Activated CD8-positive, alpha-beta memory T cell treated with anti-CD3 and anti-CD28 coated beads, Interleukin-2, amount 50 U/mL, for 48 hours (primary cell): ENCODE measurements at regions not wholly inside any gene's neighbourhood (a gene's known extent, or its start where the extent isn't known, plus 50 kb on each side); places are given as distances from the start of the nearest gene placed in this dataset.

Experiments
- DNase-seq: peaks from one replicate; pipeline ENCODE4 v3.0.0-alpha.2; 2020

GRCh38 chr1:173405834-173406233, 71.3 kb upstream of the PRDX6 start:
- no peak for DNase-seq

DNA sequence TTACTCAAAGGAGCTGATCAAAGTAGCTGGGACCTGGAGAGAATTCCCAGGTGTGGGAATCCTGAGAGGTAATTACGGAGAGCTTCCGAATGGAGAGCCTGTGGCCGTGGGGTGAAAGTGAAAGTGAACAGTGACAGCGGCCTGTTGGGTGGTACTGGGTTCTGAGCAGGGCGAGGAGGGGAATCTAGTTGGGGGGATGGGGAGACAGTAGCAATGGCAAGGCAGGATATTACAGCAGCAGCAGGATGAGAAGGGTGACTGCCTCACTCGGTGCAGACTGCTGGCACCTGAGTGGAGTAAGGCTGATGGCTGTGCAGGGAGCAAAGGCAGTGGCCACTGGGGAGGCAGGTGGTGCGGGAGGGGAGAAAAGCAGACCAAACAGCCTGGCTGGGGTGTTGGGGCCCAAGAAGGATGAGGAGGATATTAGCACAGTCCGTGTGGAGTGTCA, 70.3 kb upstream of the PRDX6 start:
- no peak for DNase-seq

DNA sequence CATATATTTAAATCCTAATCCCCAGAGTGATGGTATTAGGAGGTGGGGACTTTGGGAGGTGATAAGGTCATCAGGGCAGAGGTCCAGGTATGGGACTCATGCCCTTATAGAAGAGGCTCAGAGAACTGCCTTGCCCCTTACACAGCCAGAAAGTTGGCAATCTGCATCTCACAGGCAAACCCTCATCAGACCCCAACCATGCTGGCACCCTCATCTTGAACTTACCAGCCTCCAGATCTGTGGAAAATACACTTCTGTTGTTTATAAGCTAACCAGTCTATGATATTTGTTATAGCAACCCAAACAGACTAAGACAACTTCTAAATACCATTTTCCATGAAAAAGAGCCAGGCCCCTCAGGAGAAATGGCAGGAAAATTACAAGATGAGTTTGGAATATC, 69.3 kb upstream of the PRDX6 start:
- no peak for DNase-seq

DNA sequence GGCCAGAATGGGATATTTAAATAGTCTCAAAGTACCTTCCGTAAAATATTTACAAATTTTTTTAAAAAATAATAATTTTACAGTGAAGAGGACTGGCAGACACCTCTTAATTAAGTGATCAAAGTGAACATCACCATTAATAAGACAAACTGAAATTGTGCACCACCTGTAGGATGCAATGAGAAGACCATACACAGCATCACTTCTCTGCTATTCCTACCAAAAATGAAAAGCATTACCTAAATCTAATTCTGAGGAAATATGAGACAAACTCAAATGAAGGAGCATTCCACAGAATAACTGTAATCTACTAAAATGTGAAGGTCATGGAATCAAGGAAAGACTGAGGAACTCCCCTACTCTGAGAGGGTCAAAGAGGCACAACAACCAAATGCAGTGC, 68.2 kb upstream of the PRDX6 start:
- no peak for DNase-seq

GRCh38 chr1:173409613-173410012, 67.5 kb upstream of the PRDX6 start:
- no peak for DNase-seq

DNA sequence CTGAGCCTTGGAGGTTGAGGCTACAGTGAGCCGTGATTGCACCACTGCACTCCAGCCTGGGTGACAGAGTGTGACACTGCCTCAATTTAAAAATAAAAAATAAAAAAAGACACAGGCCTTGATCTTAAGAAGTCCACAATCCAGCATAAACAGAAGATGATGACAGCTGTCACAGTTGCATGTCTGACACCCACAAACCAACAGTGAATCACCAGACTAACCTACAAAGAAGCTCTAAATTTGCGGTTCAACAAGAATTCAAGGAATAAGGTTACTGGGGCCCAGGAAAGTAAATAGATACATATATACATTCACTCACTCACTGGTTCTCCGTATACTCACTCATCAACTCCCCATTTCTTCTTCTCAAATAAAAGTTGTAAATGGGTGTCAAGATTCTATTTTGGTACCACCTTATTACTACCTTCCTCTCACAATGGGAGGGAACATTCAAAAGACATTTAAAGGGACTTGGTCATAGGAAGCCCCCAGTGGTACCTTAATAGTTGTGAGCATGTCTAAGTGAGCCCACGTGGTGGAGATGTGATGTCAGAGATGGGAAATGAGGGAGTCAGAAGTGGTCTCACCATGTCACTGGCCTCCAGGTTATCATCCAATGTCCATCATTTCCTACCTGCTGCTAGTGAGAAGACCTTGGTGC, 66.9 kb upstream of the PRDX6 start:
- no peak for DNase-seq

- DNase-seq, result no peak
Observed at GRCh38 chr1:173410794-173411236, 66.3 kb upstream of the PRDX6 start.

DNA sequence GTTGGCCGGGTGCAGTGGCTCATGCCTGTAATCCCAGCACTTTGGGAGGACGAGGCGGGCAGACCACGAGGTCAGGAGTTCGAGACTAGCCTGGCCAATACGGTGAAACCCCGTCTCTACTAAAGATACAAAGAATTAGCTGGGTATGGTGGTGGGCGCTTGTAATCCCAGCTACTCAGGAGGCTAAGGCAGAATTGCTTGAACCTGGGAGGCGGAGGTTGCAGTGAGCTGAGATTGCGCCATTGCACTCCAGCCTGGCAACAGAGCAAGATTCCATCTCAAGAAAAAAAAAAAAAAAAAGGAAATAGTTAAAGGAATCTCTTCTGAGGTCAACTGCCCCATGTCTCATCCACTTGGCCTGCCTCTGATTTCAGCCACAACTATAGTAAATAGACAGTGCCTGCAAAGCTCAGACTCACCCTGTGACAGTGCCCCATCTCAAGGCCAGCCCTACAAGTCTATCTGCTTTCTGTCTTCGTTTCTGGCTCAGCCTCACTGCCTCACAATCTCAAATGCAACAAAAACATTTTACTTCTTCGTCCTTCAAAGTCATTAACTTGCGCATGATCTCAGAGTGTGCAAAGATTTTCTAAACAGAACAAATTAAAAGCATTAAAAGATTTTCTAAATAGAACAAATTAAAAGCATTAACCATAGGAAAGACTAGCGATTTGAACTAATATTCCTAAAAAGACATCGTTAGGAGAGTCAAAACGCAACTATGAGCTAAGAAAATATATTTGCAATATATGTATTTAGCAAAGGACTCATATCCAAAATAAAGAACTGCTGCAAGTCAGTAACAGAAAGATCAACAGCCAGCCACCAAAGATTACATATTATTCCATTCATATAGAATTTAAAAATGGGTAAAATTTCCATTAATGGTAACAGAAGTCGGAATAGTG, 65.0 kb upstream of the PRDX6 start:
- DNase-seq, result no peak

- no peak for DNase-seq
Observed at GRCh38 chr1:173413271-173413707, 63.8 kb upstream of the PRDX6 start.

DNA sequence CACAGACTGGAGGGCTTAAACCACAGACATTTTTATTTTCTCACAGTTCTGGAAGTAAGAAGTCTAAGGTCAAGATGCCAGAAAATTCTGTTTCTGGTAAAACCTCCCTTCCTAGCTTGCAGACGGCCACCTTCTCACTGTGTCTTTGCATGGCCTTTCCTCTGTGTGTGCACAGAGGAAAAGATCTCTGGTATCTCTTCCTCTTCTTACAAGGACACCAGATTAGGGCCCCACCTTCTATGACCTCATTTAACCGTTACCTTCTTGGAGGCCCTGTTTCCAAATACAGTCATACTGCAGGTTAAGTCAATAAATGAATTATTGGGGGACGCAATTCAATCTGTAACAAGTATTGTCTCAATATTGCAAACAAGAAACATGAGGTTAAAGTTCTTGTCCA, 63.0 kb upstream of the PRDX6 start:
- DNase-seq, result no peak

DNA sequence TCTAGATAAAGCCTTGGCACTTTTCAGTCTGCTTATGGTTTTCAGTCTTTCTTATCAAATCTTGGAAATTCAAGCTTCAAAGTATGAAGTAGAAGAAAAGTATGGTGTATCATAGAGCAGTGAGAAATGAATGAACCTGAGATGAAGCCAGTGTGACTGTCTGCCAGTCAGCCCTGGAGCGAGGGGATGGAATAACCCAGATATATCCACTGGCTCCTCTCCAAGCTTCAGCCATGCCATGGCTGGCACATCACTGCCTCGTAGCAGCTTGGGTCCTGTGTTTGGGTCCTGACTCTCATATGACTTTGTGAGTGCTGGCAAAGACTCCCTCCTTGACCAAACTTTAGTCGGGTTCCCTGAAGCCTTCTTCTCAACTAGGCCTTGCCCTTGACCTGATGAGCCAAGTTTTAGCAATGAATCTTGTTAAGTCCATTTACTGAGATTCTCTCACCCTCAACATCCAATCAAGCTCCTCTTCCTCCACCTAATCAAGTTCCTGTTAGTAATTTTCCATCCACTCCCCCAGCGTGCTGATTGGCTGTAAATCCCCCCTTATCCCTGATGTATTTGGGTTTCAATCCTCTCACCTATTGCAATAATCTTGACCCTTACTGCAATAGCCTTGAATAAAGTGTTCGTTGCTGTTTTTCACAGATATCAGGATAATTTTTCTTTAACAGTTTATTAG, 62.5 kb upstream of the PRDX6 start:
- no peak for DNase-seq

DNA sequence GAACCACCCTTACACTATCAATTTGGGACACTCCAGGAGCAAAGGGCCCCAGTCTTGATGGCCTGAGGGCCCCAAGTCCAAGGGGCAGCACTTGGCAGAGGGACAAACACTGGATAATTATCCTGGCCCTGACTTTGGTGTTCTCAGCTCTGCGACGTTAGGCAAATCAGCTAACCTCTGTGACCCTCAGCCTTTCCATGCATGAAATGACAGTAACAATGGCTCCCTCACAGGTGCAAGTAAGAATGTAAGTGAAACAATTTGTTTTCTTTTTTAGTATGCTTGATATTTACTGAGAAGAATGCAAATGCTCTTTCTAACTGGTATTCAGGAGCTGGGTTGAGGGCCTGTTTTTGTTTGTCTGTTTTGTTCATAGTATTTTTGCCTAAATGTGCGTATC, 61.6 kb upstream of the PRDX6 start:
- no peak for DNase-seq

GRCh38 chr1:173415905-173416450, 61.2 kb upstream of the PRDX6 start:
- DNase-seq, result no peak

DNA sequence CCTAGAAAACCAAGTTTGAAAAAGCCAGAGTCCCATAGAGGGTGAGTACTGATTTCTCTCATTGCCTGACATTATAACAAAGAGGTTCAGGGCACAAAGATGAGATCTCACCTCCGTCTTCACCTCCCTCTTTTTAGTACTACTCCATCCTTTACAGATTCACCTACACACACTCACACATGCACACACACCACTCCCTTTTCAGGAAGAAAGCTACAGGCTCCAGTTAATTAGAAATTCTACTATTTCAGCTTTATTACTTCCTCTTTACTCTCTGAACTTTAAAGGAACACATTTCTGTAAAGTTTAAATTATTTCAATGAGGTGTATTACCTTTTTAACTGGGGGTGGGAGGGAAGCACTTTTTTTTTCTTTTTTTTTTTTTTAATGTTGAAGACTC, 59.6 kb upstream of the PRDX6 start:
- DNase-seq, result no peak

DNA sequence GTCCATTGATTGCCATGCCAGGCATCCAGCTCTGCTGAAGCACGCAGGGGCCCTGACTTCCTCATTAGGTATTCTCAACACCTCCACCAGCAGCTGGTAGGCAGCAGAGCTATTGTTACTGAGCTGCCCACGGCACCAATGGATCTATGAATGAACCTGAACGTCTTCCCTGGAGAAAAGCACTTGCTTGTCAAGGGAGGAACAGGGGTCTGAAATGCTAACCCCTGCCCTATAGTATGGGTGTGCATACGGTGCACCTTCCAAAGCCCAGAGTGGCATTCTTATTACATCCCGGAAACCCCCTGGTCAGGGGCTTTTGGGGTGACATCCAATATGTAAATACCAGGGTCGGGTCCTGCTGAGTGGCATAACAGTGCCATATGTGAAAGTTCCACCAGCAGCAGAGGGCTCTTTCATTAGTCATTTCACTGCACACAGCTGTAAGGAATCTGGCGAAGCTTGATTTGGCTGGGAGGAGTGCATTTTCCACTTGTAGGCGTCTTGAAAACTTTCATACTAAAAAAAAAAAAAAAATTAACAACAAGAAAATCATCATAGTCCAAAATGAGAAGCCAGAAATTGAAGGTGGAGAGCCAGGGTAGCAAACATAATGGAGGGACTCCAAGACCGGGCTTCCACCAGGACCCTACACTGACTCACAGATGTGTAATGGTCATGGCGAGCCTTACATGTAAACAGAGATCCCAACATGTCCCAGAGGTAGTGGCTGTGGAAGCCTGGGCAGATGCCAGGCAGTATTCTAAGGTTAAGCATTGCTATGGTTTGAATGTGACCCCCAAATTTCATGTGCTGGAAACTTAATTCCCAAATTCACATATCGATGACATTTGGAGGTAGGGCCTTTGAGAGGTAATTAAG, 58.8 kb upstream of the PRDX6 start:
- DNase-seq, result no peak

DNA sequence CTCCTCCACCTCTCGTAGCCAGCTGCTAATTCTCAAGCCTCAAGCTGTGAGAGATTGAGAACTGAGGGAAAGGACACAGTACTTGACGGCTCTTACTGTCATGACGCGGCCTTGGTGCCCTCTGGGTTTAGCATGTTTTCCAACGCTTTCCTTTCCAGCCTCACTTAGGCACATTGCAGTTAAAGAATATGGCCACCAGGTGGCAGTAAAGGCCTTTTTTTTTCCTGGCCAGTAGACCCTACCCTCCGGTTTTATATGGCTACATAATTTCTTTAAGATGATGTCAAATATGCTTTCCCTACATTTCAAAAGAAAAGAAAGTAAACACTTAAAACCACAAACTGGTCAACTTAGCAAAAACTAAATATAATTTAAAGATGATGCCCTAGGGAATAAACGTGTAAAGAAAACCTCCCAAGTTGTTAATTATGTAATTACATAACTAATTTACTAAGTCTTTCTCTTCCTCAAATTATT, 56.8 kb upstream of the PRDX6 start:
- peak; percentile 68 for DNase-seq

DNA sequence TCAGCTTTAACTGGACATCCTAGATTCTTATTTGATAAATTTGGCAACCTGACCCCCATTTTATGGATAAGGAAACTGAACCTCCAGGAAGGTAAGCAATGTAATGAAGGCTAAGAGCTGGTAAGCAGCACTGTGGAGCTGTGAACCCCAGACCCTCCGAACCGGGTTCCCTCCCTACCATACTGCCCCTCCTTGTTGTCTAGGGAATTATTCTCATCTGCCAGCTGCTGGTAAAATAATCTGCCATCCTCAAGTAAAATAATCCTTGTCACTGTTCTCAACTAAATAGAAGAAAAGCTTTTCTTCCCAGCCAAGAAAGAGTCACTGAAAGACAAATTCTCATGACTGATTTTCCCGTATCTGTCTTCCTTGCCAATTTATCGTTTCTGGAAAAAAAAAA, 55.8 kb upstream of the PRDX6 start:
- DNase-seq, result no peak

DNA sequence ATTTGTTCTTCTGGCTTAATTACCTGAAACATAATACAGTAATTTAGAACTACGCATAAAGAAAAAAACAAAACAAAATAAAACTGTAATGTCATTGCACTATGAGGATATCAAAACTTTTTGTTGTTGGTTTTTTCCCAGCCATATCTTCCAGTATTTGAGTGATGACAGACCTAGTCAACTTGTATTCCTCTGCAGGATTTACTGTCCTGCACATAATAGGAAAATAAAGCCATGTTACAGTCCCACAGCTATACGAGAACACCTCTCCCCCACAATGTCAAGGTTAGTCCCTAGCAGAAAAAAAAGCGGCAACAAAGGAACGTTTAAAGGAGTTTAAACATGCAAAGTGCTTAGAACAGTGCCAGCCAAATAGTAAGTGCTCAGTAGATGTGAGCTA, 55.3 kb upstream of the PRDX6 start:
- DNase-seq, result no peak

DNA sequence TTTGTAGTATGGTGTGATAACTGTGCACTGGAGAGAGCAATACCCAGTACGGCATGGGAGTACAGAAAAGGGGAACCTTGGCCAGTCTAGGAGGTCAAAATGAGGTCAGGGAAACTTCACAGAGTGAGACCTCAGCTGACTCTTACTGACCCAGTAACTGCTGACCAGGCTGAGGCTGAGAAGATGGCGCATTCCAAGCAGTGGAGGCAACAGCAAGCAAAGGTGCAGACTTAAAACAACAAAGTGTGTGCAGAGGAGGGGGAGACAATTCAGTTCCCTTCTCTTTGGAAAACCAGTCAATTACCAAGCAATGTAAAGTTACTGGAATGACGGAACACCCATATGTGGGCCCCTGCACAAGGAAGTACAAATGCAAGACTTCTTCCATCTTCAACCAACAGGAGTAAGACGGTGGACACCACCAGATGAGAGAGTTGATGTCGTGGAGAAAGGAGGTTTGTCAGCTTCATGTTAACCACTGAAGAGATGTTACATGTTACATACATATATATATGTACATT, 54.6 kb upstream of the PRDX6 start:
- DNase-seq, result no peak

DNA sequence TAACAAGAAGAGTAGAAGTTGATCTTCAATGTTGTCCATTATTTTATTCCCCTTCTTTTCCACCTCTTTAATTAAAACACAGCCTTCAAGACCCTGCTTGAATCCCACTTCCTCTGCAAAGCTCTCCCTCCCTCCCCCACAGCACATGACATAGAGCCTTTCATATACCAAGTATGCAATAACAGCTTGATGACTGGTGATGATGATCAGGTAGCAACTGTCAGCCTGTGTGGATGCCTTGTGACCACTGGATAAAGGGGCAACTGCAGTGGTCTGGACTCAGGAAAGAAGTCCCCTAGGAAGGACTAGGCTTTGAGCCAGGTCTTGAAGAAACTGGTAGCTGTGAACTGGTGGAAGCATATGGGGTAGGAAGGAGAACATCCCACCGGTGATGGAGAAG, 53.8 kb upstream of the PRDX6 start:
- no peak for DNase-seq

DNA sequence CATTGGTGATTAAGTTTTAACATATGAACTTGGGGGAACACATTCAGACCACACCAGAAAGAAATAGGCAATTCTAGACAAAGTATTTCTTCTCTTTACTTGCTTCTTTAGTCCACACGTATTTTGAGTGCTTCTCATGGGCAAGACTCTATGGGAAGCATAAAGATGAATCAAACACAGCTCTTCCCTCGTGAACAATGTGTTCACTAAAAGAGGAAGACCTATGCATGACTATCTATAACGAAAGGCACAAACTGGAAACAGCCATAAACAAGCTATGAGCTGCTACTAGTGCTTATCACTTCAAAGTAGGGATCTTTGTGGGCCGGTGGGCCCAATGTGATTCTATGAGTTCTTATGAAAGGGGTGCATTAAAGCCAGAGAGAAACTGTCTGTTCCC, 53.0 kb upstream of the PRDX6 start:
- DNase-seq, result no peak
